Neural progenitor cell (in vitro differentiated cells): ENCODE measurements at regions not wholly inside any gene's neighbourhood (a gene's known extent, or its start where the extent isn't known, plus 50 kb on each side); places are given as distances from the start of the nearest gene placed in this dataset.

Experiments used
- DNase-seq: peaks from one replicate; pipeline ENCODE4 v3.0.0-alpha.2; 2016; ENCODE audit warnings: low spot score
- H2AFZ ChIP-seq: fragments of 200-600 bp; sonication (generic); replicated peaks from 2 replicates; pipeline ENCODE4 v1.6.1; 2016; ENCODE audit warnings: antibody characterized with exemption
- H3F3A ChIP-seq: fragments of 200-600 bp; sonication (generic); 2 replicates; pipeline ENCODE4 v1.6.1; 2016; ENCODE audit warnings: antibody characterized with exemption, low read depth
- H3K27ac ChIP-seq: fragments of 200-600 bp; sonication (generic); 2 replicates; pipeline ENCODE4 v1.5.1; 2016; ENCODE audit warnings: mild to moderate bottlenecking
- H3K27me3 ChIP-seq: fragments of 200-600 bp; sonication (generic); 2 replicates; pipeline ENCODE4 v1.6.1; 2016; ENCODE audit warnings: mild to moderate bottlenecking, moderate library complexity
- H3K36me3 ChIP-seq: fragments of 200-600 bp; sonication (generic); 2 replicates; pipeline ENCODE4 v1.5.1; 2016
- H3K4me1 ChIP-seq: fragments of 200-600 bp; sonication (generic); 2 replicates; pipeline ENCODE4 v1.6.1; 2016; ENCODE audit warnings: mixed run types
- H3K4me2 ChIP-seq: fragments of 200-600 bp; sonication (generic); 2 replicates; pipeline ENCODE4 v1.6.1; 2016
- H3K4me3 ChIP-seq: fragments of 200-600 bp; sonication (generic); 2 replicates; pipeline ENCODE4 v1.5.1; 2016
- H3K79me2 ChIP-seq: fragments of 200-600 bp; sonication (generic); 2 replicates; pipeline ENCODE4 v1.6.1; 2016; ENCODE audit warnings: low read depth
- H3K9ac ChIP-seq: fragments of 200-600 bp; sonication (generic); 2 replicates; pipeline ENCODE4 v1.6.1; 2016
- H3K9me3 ChIP-seq: fragments of 200-600 bp; sonication (generic); 2 replicates; pipeline ENCODE4 v1.5.1; 2016; ENCODE audit warnings: low read depth
- H4K20me1 ChIP-seq: fragments of 200-600 bp; sonication (generic); 2 replicates; pipeline ENCODE4 v1.6.1; 2016; ENCODE audit warnings: low read depth
- H3K27ac Mint-ChIP-seq: 3 replicates; pipeline ENCODE4 v1.8.0; 2021; ENCODE audit warnings: mixed read lengths
- H3K27me3 Mint-ChIP-seq: 2 replicates; pipeline ENCODE4 v1.8.0; 2022; ENCODE audit warnings: low read depth, mild to moderate bottlenecking, inconsistent platforms, moderate library complexity, mixed read lengths; ENCODE audit not compliant: insufficient read depth
- H3K36me3 Mint-ChIP-seq: 3 replicates; pipeline ENCODE4 v1.8.0; 2021; ENCODE audit warnings: mixed read lengths
- H3K4me1 Mint-ChIP-seq: 3 replicates; pipeline ENCODE4 v1.8.0; 2021; ENCODE audit warnings: mixed read lengths
- H3K4me3 Mint-ChIP-seq: 3 replicates; pipeline ENCODE4 v1.8.0; 2021; ENCODE audit warnings: mild to moderate bottlenecking, moderate library complexity, mixed read lengths
- H3K9me3 Mint-ChIP-seq: 3 replicates; pipeline ENCODE4 v1.8.0; 2020; ENCODE audit warnings: mixed read lengths
- EZH2 ChIP-seq: fragments of 200-600 bp; sonication (generic); IDR thresholded peaks from 2 replicates; pipeline ENCODE4 v1.6.1; 2017; ENCODE audit warnings: antibody characterized with exemption, mild to moderate bottlenecking, moderate library complexity
- EZH2phosphoT487 ChIP-seq: fragments of 200-600 bp; sonication (generic); IDR thresholded peaks from 2 replicates; pipeline ENCODE4 v1.6.1; 2017; ENCODE audit warnings: antibody characterized with exemption
- TF ChIP-seq, protein P1 (sequence below): fragments of 200-600 bp; sonication (generic); IDR thresholded peaks from 2 replicates; pipeline ENCODE4 v1.5.1; 2017; ENCODE audit warnings: antibody characterized with exemption, mild to moderate bottlenecking

DNA sequence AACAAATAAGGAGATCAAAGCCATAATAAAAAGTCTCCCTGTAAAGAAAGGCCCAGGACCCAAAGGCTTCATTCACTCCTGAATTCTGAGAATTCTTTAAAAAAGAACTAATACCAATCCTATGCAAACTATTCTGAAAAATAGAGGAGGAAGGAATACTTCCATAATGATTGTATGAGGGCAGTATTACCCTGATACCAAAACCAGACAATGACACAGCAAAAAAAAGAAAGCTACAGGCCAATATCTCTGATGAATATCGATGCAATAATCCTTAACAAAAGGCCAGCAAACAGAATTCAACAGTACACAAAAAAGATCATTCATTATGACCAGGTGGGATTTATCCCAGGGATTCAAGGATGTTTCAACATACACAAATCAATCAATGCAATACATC is 457.8 kb upstream of the FBXO33 start:
- Histone ChIP-seq H3K36me3 (no peaks in the 10 kb centered on the region), H3K27me3 (no peaks in the 10 kb centered on the region), H3K27ac (no peak overlapping the region), H3K9me3 (peaks cover 4% of the 10 kb centered on the region), H3K79me2 (no peaks in the 10 kb centered on the region), H3F3A (no peaks in the 10 kb centered on the region), H3K4me2 (no peak overlapping the region), H2AFZ (no peak overlapping the region), H3K4me1 (no peaks in the 10 kb centered on the region), H4K20me1 (no peaks in the 10 kb centered on the region), H3K9ac (no peak overlapping the region), H3K4me3 (no peak overlapping the region)
- TF ChIP-seq, protein P1, sequence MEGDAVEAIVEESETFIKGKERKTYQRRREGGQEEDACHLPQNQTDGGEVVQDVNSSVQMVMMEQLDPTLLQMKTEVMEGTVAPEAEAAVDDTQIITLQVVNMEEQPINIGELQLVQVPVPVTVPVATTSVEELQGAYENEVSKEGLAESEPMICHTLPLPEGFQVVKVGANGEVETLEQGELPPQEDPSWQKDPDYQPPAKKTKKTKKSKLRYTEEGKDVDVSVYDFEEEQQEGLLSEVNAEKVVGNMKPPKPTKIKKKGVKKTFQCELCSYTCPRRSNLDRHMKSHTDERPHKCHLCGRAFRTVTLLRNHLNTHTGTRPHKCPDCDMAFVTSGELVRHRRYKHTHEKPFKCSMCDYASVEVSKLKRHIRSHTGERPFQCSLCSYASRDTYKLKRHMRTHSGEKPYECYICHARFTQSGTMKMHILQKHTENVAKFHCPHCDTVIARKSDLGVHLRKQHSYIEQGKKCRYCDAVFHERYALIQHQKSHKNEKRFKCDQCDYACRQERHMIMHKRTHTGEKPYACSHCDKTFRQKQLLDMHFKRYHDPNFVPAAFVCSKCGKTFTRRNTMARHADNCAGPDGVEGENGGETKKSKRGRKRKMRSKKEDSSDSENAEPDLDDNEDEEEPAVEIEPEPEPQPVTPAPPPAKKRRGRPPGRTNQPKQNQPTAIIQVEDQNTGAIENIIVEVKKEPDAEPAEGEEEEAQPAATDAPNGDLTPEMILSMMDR: no peak
- TF ChIP-seq EZH2 (no peak), EZH2phosphoT487 (no peak)
- Mint-ChIP-seq H3K36me3 (no peaks in the 10 kb centered on the region), H3K27me3 (peaks cover 4% of the 10 kb centered on the region), H3K9me3 (peaks cover 29% of the 10 kb centered on the region), H3K27ac (no peak overlapping the region), H3K4me3 (no peak overlapping the region), H3K4me1 (no peaks in the 10 kb centered on the region)
- no peak for DNase-seq

DNA sequence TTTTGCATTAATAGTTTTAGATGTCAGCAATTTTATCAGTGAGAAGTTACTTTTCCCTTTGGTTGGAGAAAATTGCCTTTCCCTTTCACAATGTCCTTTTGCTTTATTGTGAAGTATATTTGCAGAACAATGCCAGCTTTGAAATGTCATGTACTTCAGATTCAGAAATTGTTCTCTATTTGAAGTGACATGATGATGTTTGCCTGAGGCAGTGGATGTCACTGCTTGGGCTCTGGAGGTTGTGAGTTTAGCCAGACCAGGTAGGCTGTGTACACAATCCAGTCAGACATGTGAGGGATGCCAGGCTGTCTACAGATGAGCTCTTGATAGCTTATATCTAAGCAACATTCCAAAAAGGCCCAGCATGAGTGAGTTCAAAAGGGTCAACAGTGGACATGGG is 451.9 kb upstream of the FBXO33 start:
- Histone ChIP-seq H3K4me3 (no peak overlapping the region), H3K9me3 (no peaks in the 10 kb centered on the region), H3K36me3 (no peaks in the 10 kb centered on the region), H4K20me1 (no peaks in the 10 kb centered on the region), H3K9ac (no peak overlapping the region), H3K79me2 (no peaks in the 10 kb centered on the region), H3K4me2 (no peak overlapping the region), H3F3A (no peaks in the 10 kb centered on the region), H3K27ac (no peak overlapping the region), H2AFZ (no peak overlapping the region), H3K4me1 (no peaks in the 10 kb centered on the region), H3K27me3 (no peaks in the 10 kb centered on the region)
- Mint-ChIP-seq H3K27me3 (peaks cover 2% of the 10 kb centered on the region), H3K4me3 (no peak overlapping the region), H3K36me3 (no peaks in the 10 kb centered on the region), H3K9me3 (peaks cover 5% of the 10 kb centered on the region), H3K4me1 (no peaks in the 10 kb centered on the region), H3K27ac (no peak overlapping the region)
- TF ChIP-seq, protein P1: no peak
- TF ChIP-seq EZH2phosphoT487 (no peak), EZH2 (no peak)
- no peak for DNase-seq

DNA sequence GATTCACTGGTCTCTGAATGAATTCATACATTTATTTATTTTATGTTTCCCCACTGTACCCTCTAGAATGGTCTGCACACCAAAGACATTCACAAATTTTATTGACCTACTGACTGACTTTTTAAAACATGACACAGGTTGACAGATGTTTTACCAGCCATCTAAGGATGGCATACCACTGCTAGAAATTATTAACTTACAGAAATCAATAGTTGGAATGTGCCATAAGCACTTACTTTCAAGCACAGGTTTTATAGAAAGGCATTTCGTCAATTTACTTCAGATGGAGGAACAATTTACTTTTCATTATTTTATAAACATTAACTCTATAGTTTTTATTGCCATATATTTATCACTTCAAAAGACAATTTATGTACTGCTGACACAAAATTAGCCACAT is 448.7 kb upstream of the FBXO33 start:
- Histone ChIP-seq H3K9me3 (no peaks in the 10 kb centered on the region), H4K20me1 (no peaks in the 10 kb centered on the region), H3F3A (no peaks in the 10 kb centered on the region), H3K27ac (no peak overlapping the region), H3K36me3 (no peaks in the 10 kb centered on the region), H3K9ac (no peak overlapping the region), H3K4me2 (no peak overlapping the region), H3K79me2 (no peaks in the 10 kb centered on the region), H3K4me3 (no peak overlapping the region), H2AFZ (no peak overlapping the region), H3K4me1 (peaks cover 6% of the 10 kb centered on the region), H3K27me3 (no peaks in the 10 kb centered on the region)
- H3K27me3 Mint-ChIP-seq: peaks cover 2% of the 10 kb centered on the region
- H3K4me3 Mint-ChIP-seq: no peak overlapping the region
- no peaks in the 10 kb centered on the region for H3K36me3 Mint-ChIP-seq
- H3K4me1 Mint-ChIP-seq: peaks cover 15% of the 10 kb centered on the region
- no peaks in the 10 kb centered on the region for H3K9me3 Mint-ChIP-seq
- TF ChIP-seq EZH2 (no peak), EZH2phosphoT487 (no peak)
- TF ChIP-seq, protein P1: no peak
- no peak overlapping the region for H3K27ac Mint-ChIP-seq
- no peak for DNase-seq
